Thyroid gland (tissue), 4 donors: ENCODE measurements at regions not wholly inside any gene's neighbourhood (a gene's known extent, or its start where the extent isn't known, plus 50 kb on each side); places are given as distances from the start of the nearest gene placed in this dataset. TPM values are rescaled to one million over a fixed set of nuclear protein-coding genes. Genes with fewer than 3 reads are reported as not detected.

Experiments used
- DNase-seq, 2 donors: peaks; one replicate each; pipeline ENCODE4 v3.0.0-alpha.2; 2019
- H3K27ac ChIP-seq, 3 donors: fragments of 200-600 bp; sonication (generic); 1 replicate in 2 of 3; 2 replicates in 1 of 3; pipeline ENCODE4 v1.5.1; 2016 to 2019; ENCODE audit warnings: mild to moderate bottlenecking in 1 of 3, moderate library complexity in 1 of 3
- H3K27me3 ChIP-seq: fragments of 200-600 bp; sonication (generic); one replicate; pipeline ENCODE4 v1.5.1; 2019
- H3K36me3 ChIP-seq, 2 donors: fragments of 200-600 bp; sonication (generic); one replicate each; pipeline ENCODE4 v1.5.1; 2016 to 2019
- H3K4me1 ChIP-seq, 2 donors: fragments of 200-600 bp; sonication (generic); one replicate each; pipeline ENCODE4 v1.5.1; 2017 to 2019
- H3K4me3 ChIP-seq, 3 donors: fragments of 200-600 bp; sonication (generic); replicated peaks in 1 of 3; 1 replicate in 2 of 3; 2 replicates in 1 of 3; pipeline ENCODE4 v1.5.1; 2016; ENCODE audit warnings: mild to moderate bottlenecking in 1 of 3
- H3K9me3 ChIP-seq: fragments of 200-600 bp; sonication (generic); one replicate; pipeline ENCODE4 v1.5.1; 2017
- POLR2A ChIP-seq, 2 donors: fragments of 450-650 bp; IDR thresholded peaks; one replicate each; pipeline ENCODE4 v1.6.1; 2017; ENCODE audit warnings: antibody characterized with exemption in 2 of 2, mild to moderate bottlenecking in 2 of 2, moderate library complexity in 1 of 2
- WGBS, 2 donors: methylation state at CpG; one replicate each; pipeline ENCODE4 v1.1.5; 2017; 5-methylcytosine and 5-hydroxymethylcytosine counted together
- intact Hi-C: fragments of 100-400 bp; cut with DNase I; formaldehyde crosslinking; loops from one replicate; pipeline ENCODE4 v1.15.1; 2023
- small RNA-seq: library from RNA; depleted of rRNA; stranded (forward); fragments of <200 nt; gene quantifications from one replicate; pipeline ENCODE3, GENCODE V24; 2016
- TF ChIP-seq, protein P1 (sequence below), 6 experiments: fragments of 200-600 bp in 3 of 6; fragments of 450-650 bp in 3 of 6; sonication (generic) in 3 of 6; IDR thresholded peaks; one replicate each; pipeline ENCODE4 v1.5.1; 2016 to 2019; ENCODE audit warnings: antibody characterized with exemption in 6 of 6, mild to moderate bottlenecking in 2 of 6, inconsistent platforms in 1 of 6, moderate library complexity in 1 of 6

DNA sequence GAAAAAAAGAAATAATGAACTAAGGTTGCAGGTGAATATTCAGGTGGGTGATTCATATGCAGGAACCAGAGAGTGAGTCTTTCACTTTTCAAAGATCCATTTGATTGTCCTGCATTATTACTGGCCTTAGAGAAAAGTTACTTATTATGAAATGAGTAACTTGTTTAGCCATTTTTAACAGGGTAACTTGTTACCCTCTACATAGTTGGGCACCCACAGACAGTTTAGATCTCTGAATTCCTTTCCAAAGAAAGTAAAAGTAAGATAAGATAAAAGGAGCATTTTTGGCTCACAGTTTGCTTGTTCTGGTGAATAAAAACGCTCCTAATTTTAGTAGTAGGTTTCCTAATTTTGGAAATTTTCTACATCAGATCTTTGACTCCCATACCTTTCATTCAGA is 54.1 kb upstream of the DAB2 start:
- no peaks in the 10 kb centered on the region for H3K9me3 ChIP-seq
- no peak overlapping the region for H3K4me3 ChIP-seq
- no peak for TF ChIP-seq POLR2A (IDR thresholded peaks at IDR 0.05)
- TF ChIP-seq, protein P1, sequence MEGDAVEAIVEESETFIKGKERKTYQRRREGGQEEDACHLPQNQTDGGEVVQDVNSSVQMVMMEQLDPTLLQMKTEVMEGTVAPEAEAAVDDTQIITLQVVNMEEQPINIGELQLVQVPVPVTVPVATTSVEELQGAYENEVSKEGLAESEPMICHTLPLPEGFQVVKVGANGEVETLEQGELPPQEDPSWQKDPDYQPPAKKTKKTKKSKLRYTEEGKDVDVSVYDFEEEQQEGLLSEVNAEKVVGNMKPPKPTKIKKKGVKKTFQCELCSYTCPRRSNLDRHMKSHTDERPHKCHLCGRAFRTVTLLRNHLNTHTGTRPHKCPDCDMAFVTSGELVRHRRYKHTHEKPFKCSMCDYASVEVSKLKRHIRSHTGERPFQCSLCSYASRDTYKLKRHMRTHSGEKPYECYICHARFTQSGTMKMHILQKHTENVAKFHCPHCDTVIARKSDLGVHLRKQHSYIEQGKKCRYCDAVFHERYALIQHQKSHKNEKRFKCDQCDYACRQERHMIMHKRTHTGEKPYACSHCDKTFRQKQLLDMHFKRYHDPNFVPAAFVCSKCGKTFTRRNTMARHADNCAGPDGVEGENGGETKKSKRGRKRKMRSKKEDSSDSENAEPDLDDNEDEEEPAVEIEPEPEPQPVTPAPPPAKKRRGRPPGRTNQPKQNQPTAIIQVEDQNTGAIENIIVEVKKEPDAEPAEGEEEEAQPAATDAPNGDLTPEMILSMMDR (IDR thresholded peaks at IDR 0.05) = no peak
- intact Hi-C loops = no loop called here
- WGBS, 2 donors = 0 to 65% methylated on average over 1 of the region's 1 CpG
- no peaks in the 10 kb centered on the region for H3K4me1 ChIP-seq
- no peaks in the 10 kb centered on the region for H3K36me3 ChIP-seq
- no peaks in the 10 kb centered on the region for H3K27me3 ChIP-seq
- H3K27ac ChIP-seq = no peak overlapping the region
- no peak for DNase-seq

DNA sequence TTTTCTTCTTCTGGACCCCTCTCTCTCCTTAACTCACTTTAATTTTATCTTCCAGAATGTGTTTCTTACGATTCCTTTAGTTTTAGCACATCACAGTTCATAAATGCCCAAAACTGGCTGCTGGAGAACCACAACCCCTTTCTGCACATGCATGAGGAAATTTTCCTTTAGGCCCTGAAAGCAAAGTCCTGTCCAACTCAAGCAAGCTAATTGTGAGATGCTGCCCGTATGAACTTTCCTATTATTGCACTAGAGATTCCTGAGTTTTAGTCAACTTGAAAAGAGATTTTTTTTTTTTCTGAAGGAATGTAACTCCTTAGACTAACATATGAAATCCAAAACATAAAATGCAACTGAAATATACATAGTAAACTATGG is 52.1 kb upstream of the DAB2 start:
- Histone ChIP-seq H3K4me3 (no peak overlapping the region), H3K36me3 (no peaks in the 10 kb centered on the region), H3K27me3 (no peaks in the 10 kb centered on the region), H3K9me3 (no peaks in the 10 kb centered on the region), H3K27ac (no peak overlapping the region), H3K4me1 (no peaks in the 10 kb centered on the region)
- TF ChIP-seq, protein P1 (IDR thresholded peaks at IDR 0.05) = no peak
- no peak for TF ChIP-seq POLR2A (IDR thresholded peaks at IDR 0.05)
- WGBS, 2 donors = 70 to 75% methylated on average over 2 of the region's 2 CpGs
- intact Hi-C loops = no loop called here
- DNase-seq = no peak

DNA sequence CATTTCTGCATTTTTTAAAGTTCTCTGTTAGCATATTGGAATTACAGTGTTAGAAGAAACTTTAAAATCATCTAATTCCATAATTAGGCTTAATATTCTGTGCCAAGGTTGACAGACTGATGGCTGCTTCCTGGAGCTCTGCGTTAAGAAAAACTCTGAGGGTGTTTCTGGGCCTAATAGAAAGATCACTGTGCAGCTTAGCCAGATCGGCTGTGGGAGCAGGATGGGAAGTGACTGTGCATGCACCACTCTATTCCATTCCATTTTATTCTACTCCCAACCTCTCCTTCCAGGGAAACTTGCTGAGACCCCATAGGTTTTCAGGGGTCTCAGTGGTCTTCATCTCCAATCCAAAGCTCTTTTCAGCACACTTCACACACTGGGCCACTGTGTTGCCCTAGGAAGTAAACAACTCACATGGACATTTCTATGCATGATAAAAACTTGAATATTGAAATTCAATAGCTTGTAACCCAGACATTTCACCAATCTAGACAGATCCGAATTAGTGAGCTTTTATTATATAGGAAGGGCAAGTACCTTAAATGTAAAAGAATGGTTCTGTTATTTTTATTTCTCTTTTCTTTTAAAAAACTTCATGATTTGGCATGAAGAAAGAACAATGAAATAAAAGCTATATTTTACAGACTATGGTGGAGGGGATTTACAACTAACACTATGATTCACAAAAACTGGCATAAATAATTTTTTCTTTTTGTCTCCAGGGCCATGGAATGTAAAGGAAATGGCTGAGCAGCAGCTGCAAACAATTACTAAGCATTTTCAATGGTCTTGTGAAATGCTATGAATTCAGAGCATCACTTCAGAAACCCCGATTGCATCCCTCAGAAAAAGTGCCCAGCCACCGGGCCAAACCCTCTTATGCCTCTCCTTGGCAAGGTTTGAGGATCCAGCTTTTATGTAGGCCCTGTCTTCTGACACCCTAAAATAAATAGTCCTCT is 51.4 kb upstream of the DAB2 start:
- intact Hi-C loops = no loop called here
- DNase-seq = no peak
- Histone ChIP-seq H3K27ac (peak overlapping the region in 1 of 3 donors; percentile 15), H3K9me3 (no peaks in the 10 kb centered on the region), H3K4me3 (no peak overlapping the region), H3K36me3 (no peaks in the 10 kb centered on the region), H3K4me1 (no peaks in the 10 kb centered on the region), H3K27me3 (no peaks in the 10 kb centered on the region)
- 66 to 76% methylated on average over 5 of the region's 5 CpGs for WGBS, 2 donors
- TF ChIP-seq, protein P1 (IDR thresholded peaks at IDR 0.05) = no peak
- no peak for TF ChIP-seq POLR2A (IDR thresholded peaks at IDR 0.05)

DNA sequence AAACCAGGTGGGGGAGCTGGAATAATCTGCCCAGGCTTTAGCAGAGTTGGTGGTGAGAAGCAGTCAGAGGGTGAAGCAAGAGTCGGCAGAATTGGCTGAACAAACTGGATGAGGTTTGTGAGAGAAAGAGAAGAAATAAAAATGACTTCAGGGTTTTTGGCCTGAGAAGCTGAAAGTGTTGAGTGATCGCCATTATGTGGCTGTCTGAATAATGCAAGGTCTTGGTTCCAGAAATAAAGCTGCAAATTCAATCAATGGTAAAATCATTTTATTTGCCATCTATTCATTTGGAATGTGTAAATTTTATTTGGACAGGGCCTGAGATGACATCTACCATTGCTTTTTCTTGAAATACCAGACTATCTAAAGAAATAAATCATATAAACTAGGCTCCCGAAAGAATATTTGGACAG is 50.4 kb upstream of the DAB2 start:
- Histone ChIP-seq H3K27me3 (no peaks in the 10 kb centered on the region), H3K4me3 (no peak overlapping the region), H3K36me3 (no peaks in the 10 kb centered on the region), H3K9me3 (no peaks in the 10 kb centered on the region), H3K27ac (no peak overlapping the region), H3K4me1 (no peaks in the 10 kb centered on the region)
- DNase-seq = no peak
- no peak for TF ChIP-seq POLR2A (IDR thresholded peaks at IDR 0.05)
- TF ChIP-seq, protein P1 (IDR thresholded peaks at IDR 0.05) = no peak
- intact Hi-C loops = no loop called here
- WGBS, 2 donors = 83 to 85% methylated on average over 3 of the region's 3 CpGs

Small RNA genes in the stretch of these regions (small RNA-seq; reads per million reads assigned to genes)
- not detected for gene RNU1-150P
